Natural killer cell (primary cell): ENCODE measurements at regions not wholly inside any gene's neighbourhood (a gene's known extent, or its start where the extent isn't known, plus 50 kb on each side); places are given as distances from the start of the nearest gene placed in this dataset.
"Not testable (repeated sequence)": the region's sequence is repeated elsewhere in the genome, so short reads cannot be mapped to it uniquely, and the experiment has no call there.

Experiments used
- ATAC-seq, 3 donors: fragments of 150-1000 bp in 2 of 3; fragments of 200-7000 bp in 1 of 3; cut with Tn5 transposase; 1 replicate in 1 of 3; 2 replicates in 2 of 3; pipeline ENCODE4 v1.10.0; 2021; ENCODE audit warnings: mild to moderate bottlenecking in 2 of 3, moderate library complexity in 2 of 3
- DNase-seq, 2 donors: peaks; one replicate each; pipeline versions ENCODE4 v3.0.0 to v3.0.0-alpha.2; 2013 to 2021; ENCODE audit warnings: mixed read lengths in 1 of 2
- H3K27ac ChIP-seq: one replicate; pipeline ENCODE4 v1.5.1; 2013; ENCODE audit warnings: mild to moderate bottlenecking, low read length
- H3K27me3 ChIP-seq: one replicate; pipeline ENCODE4 v1.6.1; 2013; ENCODE audit warnings: low read length; ENCODE audit not compliant: control insufficient read depth, insufficient read depth
- H3K36me3 ChIP-seq: one replicate; pipeline ENCODE4 v1.6.1; 2013; ENCODE audit warnings: low read length; ENCODE audit not compliant: control insufficient read depth, insufficient read depth
- H3K4me1 ChIP-seq: one replicate; pipeline ENCODE4 v1.6.1; 2013; ENCODE audit warnings: low read length; ENCODE audit not compliant: control insufficient read depth, insufficient read depth
- H3K4me3 ChIP-seq: one replicate; pipeline ENCODE4 v1.5.1; 2013; ENCODE audit warnings: low read length
- H3K9me3 ChIP-seq: one replicate; pipeline ENCODE4 v1.6.1; 2013; ENCODE audit warnings: low read length; ENCODE audit not compliant: control insufficient read depth, insufficient read depth
- H3K27ac Mint-ChIP-seq, 2 donors: one replicate each; pipeline ENCODE4 v1.8.0; 2022; ENCODE audit warnings: mild to moderate bottlenecking in 2 of 2, mixed read lengths in 2 of 2, moderate library complexity in 1 of 2
- H3K27me3 Mint-ChIP-seq, 2 donors: one replicate each; pipeline ENCODE4 v1.8.0; 2022; ENCODE audit warnings: low read depth in 2 of 2, mixed read lengths in 2 of 2
- H3K36me3 Mint-ChIP-seq: one replicate; pipeline ENCODE4 v1.8.0; 2022; ENCODE audit warnings: mixed read lengths
- H3K4me1 Mint-ChIP-seq, 2 donors: one replicate each; pipeline ENCODE4 v1.8.0; 2022; ENCODE audit warnings: mixed read lengths in 2 of 2
- H3K4me3 Mint-ChIP-seq: one replicate; pipeline ENCODE4 v1.8.0; 2022; ENCODE audit warnings: mild to moderate bottlenecking, moderate library complexity, mixed read lengths
- H3K9me3 Mint-ChIP-seq, 2 donors: one replicate each; pipeline ENCODE4 v1.8.0; 2022; ENCODE audit warnings: mixed read lengths in 2 of 2
- CTCF ChIP-seq: fragments of 200-600 bp; IDR thresholded peaks from one replicate; pipeline ENCODE4 v1.8.0; 2022; ENCODE audit warnings: antibody characterized with exemption
- WGBS: methylation state at CpG from one replicate; pipeline ENCODE4 v1.1.7; 2013; ENCODE audit warnings: missing lambda C conversion rate; ENCODE audit not compliant: insufficient coverage; 5-methylcytosine and 5-hydroxymethylcytosine counted together
- intact Hi-C: fragments of 100-400 bp; cut with micrococcal nuclease; formaldehyde crosslinking; loops from one replicate; pipeline ENCODE4 v1.14.2; 2022

- no peak overlapping the region for H3K4me3 Mint-ChIP-seq
- H3K4me1 ChIP-seq = no peaks in the 10 kb centered on the region
- no peaks in the 10 kb centered on the region for H3K27me3 Mint-ChIP-seq
- DNase-seq (no peak), ATAC-seq (no peak)
- H3K9me3 Mint-ChIP-seq = peaks cover 13 to 23% of the 10 kb centered on the region in 2 donors
- H3K27ac Mint-ChIP-seq = no peak overlapping the region
- no peak for TF ChIP-seq CTCF
- H3K36me3 Mint-ChIP-seq = peaks cover 8% of the 10 kb centered on the region
- no peak overlapping the region for H3K27ac ChIP-seq
- no CpG with 5 or more reads among the region's 1 CpG for WGBS
- H3K27me3 ChIP-seq = no peaks in the 10 kb centered on the region
- intact Hi-C loops = no loop called here
- no peaks in the 10 kb centered on the region for H3K4me1 Mint-ChIP-seq
- H3K36me3 ChIP-seq = no peaks in the 10 kb centered on the region
- H3K9me3 ChIP-seq = no peaks in the 10 kb centered on the region
- no peak overlapping the region for H3K4me3 ChIP-seq
Observed at GRCh38 chr3:176214758-176215157, 982.5 kb downstream of the TBL1XR1 start.

GRCh38 chr3:176213314-176213713 lies 984.0 kb downstream of the TBL1XR1 start:
- H3K4me3 Mint-ChIP-seq, H3K9me3 ChIP-seq, intact Hi-C loops, H3K27me3 Mint-ChIP-seq, DNase-seq, H3K4me3 ChIP-seq, H3K4me1 Mint-ChIP-seq, H3K36me3 ChIP-seq, H3K27me3 ChIP-seq, H3K4me1 ChIP-seq, H3K36me3 Mint-ChIP-seq, H3K27ac Mint-ChIP-seq, ATAC-seq, H3K27ac ChIP-seq: not testable (repeated sequence)
- peaks cover 12 to 19% of the 10 kb centered on the region in 2 donors for H3K9me3 Mint-ChIP-seq
- WGBS = 96% methylated on average over 27 of the region's 27 CpGs

- Histone ChIP-seq H3K27me3 (no peaks in the 10 kb centered on the region), H3K36me3 (no peaks in the 10 kb centered on the region), H3K4me3 (no peak overlapping the region), H3K9me3 (no peaks in the 10 kb centered on the region), H3K4me1 (no peaks in the 10 kb centered on the region), H3K27ac (no peak overlapping the region)
- intact Hi-C loops = no loop called here
- Mint-ChIP-seq H3K27ac (no peak overlapping the region), H3K36me3 (no peaks in the 10 kb centered on the region), H3K4me1 (no peaks in the 10 kb centered on the region), H3K9me3 (peaks cover 10 to 14% of the 10 kb centered on the region in 2 donors), H3K4me3 (no peak overlapping the region), H3K27me3 (no peaks in the 10 kb centered on the region)
- no peak for TF ChIP-seq CTCF
- no peak for ATAC-seq
- WGBS = 92% methylated on average over 1 of the region's 2 CpGs
- DNase-seq = no peak
Observed at GRCh38 chr3:176208915-176209314, 988.4 kb downstream of the TBL1XR1 start.

- Histone ChIP-seq H3K4me1 (no peaks in the 10 kb centered on the region), H3K4me3 (no peak overlapping the region), H3K9me3 (no peaks in the 10 kb centered on the region), H3K36me3 (no peaks in the 10 kb centered on the region), H3K27ac (no peak overlapping the region), H3K27me3 (no peaks in the 10 kb centered on the region)
- WGBS = 60% methylated on average over 1 of the region's 1 CpG
- no peaks in the 10 kb centered on the region for H3K4me1 Mint-ChIP-seq
- no peak overlapping the region for H3K27ac Mint-ChIP-seq
- TF ChIP-seq CTCF = no peak
- intact Hi-C loops = no loop called here
- no peak overlapping the region for H3K4me3 Mint-ChIP-seq
- no peaks in the 10 kb centered on the region for H3K27me3 Mint-ChIP-seq
- peaks cover 10 to 14% of the 10 kb centered on the region in 2 donors for H3K9me3 Mint-ChIP-seq
- H3K36me3 Mint-ChIP-seq = no peaks in the 10 kb centered on the region
- DNase-seq (no peak), ATAC-seq (no peak)
Observed at GRCh38 chr3:176208283-176208682, 989.0 kb downstream of the TBL1XR1 start.
